Fibroblast of pulmonary artery (primary cell): ENCODE measurements at regions not wholly inside any gene's neighbourhood (a gene's known extent, or its start where the extent isn't known, plus 50 kb on each side); places are given as distances from the start of the nearest gene placed in this dataset.
A peak's percentile ranks its signal among the peaks of the same experiment; 100 is the strongest.
"Not testable (repeated sequence)": the region's sequence is repeated elsewhere in the genome, so short reads cannot be mapped to it uniquely, and the experiment has no call there.

Source experiments
- DNase-seq: peaks from one replicate; pipeline ENCODE4 v3.0.0-alpha.2; 2010; ENCODE audit warnings: low read depth
- H3K4me3 ChIP-seq: replicated peaks from 2 replicates; pipeline ENCODE4 v1.5.1; 2011; ENCODE audit warnings: low read depth, mild to moderate bottlenecking, control low read depth, low read length, moderate library complexity
- CTCF ChIP-seq: IDR thresholded peaks from 2 replicates; pipeline ENCODE4 v1.5.1; 2011; ENCODE audit warnings: mild to moderate bottlenecking, control low read depth, low read length, inconsistent platforms; ENCODE audit errors: missing control alignments

- DNase-seq = no peak
- no peak for TF ChIP-seq CTCF
- no peak overlapping the region for H3K4me3 ChIP-seq
Measured at GRCh38 chr1:21372383-21372782, 67.6 kb upstream of the NBPF3 start.

GRCh38 chr1:21369905-21370304, 70.0 kb upstream of the NBPF3 start:
- no peak overlapping the region for H3K4me3 ChIP-seq
- TF ChIP-seq CTCF = no peak
- no peak for DNase-seq

GRCh38 chr1:21368515-21369289, 71.2 kb upstream of the NBPF3 start:
- H3K4me3 ChIP-seq = no peak overlapping the region
- DNase-seq = peak; percentile 94
- TF ChIP-seq CTCF = no peak

- not testable (repeated sequence) for H3K4me3 ChIP-seq, DNase-seq
Measured at GRCh38 chr1:21367973-21368514, 71.9 kb upstream of the NBPF3 start.

GRCh38 chr1:21366288-21366687, 73.6 kb upstream of the NBPF3 start:
- no peak for TF ChIP-seq CTCF
- no peak overlapping the region for H3K4me3 ChIP-seq
- DNase-seq = no peak

GRCh38 chr1:21365036-21365435, 74.8 kb upstream of the ECE1 start:
- DNase-seq = no peak
- no peak for TF ChIP-seq CTCF
- H3K4me3 ChIP-seq = no peak overlapping the region

GRCh38 chr1:21362096-21362495, 71.8 kb upstream of the ECE1 start:
- DNase-seq = no peak
- no peak for TF ChIP-seq CTCF
- H3K4me3 ChIP-seq = no peak overlapping the region
